Dermis microvascular lymphatic vessel endothelial cell (primary cell): ENCODE measurements at regions not wholly inside any gene's neighbourhood (a gene's known extent, or its start where the extent isn't known, plus 50 kb on each side); places are given as distances from the start of the nearest gene placed in this dataset.

Experiments
- DNase-seq, 2 donors: peaks; one replicate each; pipeline versions ENCODE4 v3.0.0 to v3.0.0-alpha.2; 2010; ENCODE audit warnings: low read depth in 2 of 2

GRCh38 chr4:155085843-155086530 is 122.4 kb upstream of the NPY2R start:
- DNase-seq: peak in 1 of 2 donors; percentile 67

- DNase-seq: no peak
Measured at GRCh38 chr4:155094201-155094820, 114.1 kb upstream of the NPY2R start.

- DNase-seq: no peak
Measured at GRCh38 chr4:155099231-155099630, 109.2 kb upstream of the NPY2R start.

GRCh38 chr4:155106629-155107028 is 101.8 kb upstream of the NPY2R start:
- DNase-seq: no peak

- no peak for DNase-seq
Measured at GRCh38 chr4:155107059-155107458, 101.4 kb upstream of the NPY2R start.

- no peak for DNase-seq
Measured at GRCh38 chr4:155114790-155115189, 93.6 kb upstream of the NPY2R start.

GRCh38 chr4:155119006-155119405 is 89.4 kb upstream of the NPY2R start:
- no peak for DNase-seq

GRCh38 chr4:155120536-155120935 is 87.9 kb upstream of the NPY2R start:
- DNase-seq: no peak

- no peak for DNase-seq
Measured at GRCh38 chr4:155122382-155122781, 86.1 kb upstream of the NPY2R start.

- peak; percentile 21 to 51 for DNase-seq
Measured at GRCh38 chr4:155134136-155134535, 74.3 kb upstream of the NPY2R start.

- DNase-seq: no peak
Measured at GRCh38 chr4:155140889-155141288, 67.5 kb upstream of the NPY2R start.

- DNase-seq: no peak
Measured at GRCh38 chr4:155143512-155143911, 64.9 kb upstream of the NPY2R start.
